ENCODE measurements at regions not wholly inside any gene's neighbourhood (a gene's known extent, or its start where the extent isn't known, plus 50 kb on each side); places are given as distances from the start of the nearest gene placed in this dataset.

DNA sequence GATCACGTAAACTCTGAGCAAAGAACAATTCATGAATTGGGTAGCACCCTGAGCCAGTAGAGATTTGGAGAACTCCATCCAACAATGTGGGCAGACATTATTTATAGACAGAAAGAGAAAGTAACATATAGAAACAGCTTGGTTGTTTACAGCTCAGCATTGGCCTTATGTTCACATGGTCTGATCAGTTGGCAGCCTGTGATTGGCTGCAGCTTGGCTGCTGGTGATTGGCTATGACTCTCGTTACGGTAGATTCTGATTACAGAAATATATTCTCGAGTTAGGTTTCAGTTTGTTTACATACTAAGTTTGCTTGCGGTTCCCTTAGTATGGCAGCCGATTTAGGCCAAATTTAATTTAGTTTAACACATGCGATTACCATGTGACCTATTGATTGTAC lies 663.4 kb downstream of the RAPGEF2 start:
- DNase-seq, result no peak
- H3K27ac ChIP-seq, result no peak overlapping the region
- intact Hi-C loops (cut with DNase I), result no loop called here
- no peak overlapping the region for H3K4me3 ChIP-seq
- no peaks in the 10 kb centered on the region for H3K9me3 ChIP-seq
- H3K4me1 ChIP-seq (ENCODE audit: insufficient read depth), result no peaks in the 10 kb centered on the region
- H3K36me3 ChIP-seq, result no peaks in the 10 kb centered on the region
- TF ChIP-seq, protein P1, sequence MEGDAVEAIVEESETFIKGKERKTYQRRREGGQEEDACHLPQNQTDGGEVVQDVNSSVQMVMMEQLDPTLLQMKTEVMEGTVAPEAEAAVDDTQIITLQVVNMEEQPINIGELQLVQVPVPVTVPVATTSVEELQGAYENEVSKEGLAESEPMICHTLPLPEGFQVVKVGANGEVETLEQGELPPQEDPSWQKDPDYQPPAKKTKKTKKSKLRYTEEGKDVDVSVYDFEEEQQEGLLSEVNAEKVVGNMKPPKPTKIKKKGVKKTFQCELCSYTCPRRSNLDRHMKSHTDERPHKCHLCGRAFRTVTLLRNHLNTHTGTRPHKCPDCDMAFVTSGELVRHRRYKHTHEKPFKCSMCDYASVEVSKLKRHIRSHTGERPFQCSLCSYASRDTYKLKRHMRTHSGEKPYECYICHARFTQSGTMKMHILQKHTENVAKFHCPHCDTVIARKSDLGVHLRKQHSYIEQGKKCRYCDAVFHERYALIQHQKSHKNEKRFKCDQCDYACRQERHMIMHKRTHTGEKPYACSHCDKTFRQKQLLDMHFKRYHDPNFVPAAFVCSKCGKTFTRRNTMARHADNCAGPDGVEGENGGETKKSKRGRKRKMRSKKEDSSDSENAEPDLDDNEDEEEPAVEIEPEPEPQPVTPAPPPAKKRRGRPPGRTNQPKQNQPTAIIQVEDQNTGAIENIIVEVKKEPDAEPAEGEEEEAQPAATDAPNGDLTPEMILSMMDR (IDR thresholded peaks at IDR 0.05), result no peak
- TF ChIP-seq EP300 (IDR thresholded peaks at IDR 0.05) (no peak), POLR2A (IDR thresholded peaks at IDR 0.05) (no peak)
- no peaks in the 10 kb centered on the region for H3K27me3 ChIP-seq
- 77 to 80% (median 79%) methylated on average over 7 of the region's 7 CpGs for WGBS, 3 donors

DNA sequence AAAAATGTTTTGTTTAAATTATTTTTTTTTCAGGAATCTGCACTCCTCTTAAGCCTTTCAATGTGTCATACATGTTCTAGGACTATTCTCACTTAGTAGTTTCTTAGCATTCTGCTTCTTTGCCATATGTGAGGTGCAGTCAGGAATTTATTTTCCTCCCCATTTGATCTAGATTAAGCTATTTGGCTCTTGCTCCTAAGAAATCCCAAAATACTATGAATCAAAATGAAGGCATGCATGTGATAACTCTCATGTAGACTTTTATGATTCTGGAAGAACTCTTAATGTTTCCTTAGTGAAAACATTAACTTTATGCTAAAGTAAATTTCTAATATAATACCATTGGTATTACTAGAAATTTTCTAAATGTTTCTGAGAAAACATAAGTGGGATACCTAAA lies 664.5 kb downstream of the RAPGEF2 start:
- DNase-seq, result no peak
- intact Hi-C loops (cut with DNase I), result no loop called here
- Histone ChIP-seq H3K4me1 (ENCODE audit: insufficient read depth) (no peaks in the 10 kb centered on the region), H3K9me3 (no peaks in the 10 kb centered on the region), H3K27ac (no peak overlapping the region), H3K4me3 (no peak overlapping the region), H3K36me3 (no peaks in the 10 kb centered on the region), H3K27me3 (no peaks in the 10 kb centered on the region)
- TF ChIP-seq EP300 (IDR thresholded peaks at IDR 0.05) (no peak), POLR2A (IDR thresholded peaks at IDR 0.05) (no peak)
- TF ChIP-seq, protein P1 (IDR thresholded peaks at IDR 0.05), result no peak

GRCh38 chr4:159768016-159768415 lies 665.1 kb downstream of the RAPGEF2 start:
- Histone ChIP-seq H3K4me1 (ENCODE audit: insufficient read depth) (no peaks in the 10 kb centered on the region), H3K4me3 (no peak overlapping the region), H3K9me3 (no peaks in the 10 kb centered on the region), H3K36me3 (no peaks in the 10 kb centered on the region), H3K27ac (no peak overlapping the region), H3K27me3 (no peaks in the 10 kb centered on the region)
- intact Hi-C loops (cut with DNase I), result no loop called here
- no peak for DNase-seq
- TF ChIP-seq POLR2A (IDR thresholded peaks at IDR 0.05) (no peak), EP300 (IDR thresholded peaks at IDR 0.05) (no peak)
- TF ChIP-seq, protein P1 (IDR thresholded peaks at IDR 0.05), result no peak

- no peaks in the 10 kb centered on the region for H3K27me3 ChIP-seq
- no peaks in the 10 kb centered on the region for H3K9me3 ChIP-seq
- TF ChIP-seq POLR2A (IDR thresholded peaks at IDR 0.05), result no peak
- TF ChIP-seq, protein P1 (IDR thresholded peaks at IDR 0.05), result no peak
- no peak for TF ChIP-seq EP300 (IDR thresholded peaks at IDR 0.05)
- intact Hi-C loops (cut with DNase I), result no loop called here
- no peak overlapping the region for H3K4me3 ChIP-seq
- no peak for DNase-seq
- no peaks in the 10 kb centered on the region for H3K4me1 ChIP-seq (ENCODE audit: insufficient read depth)
- 7 to 16% (median 15%) methylated on average over 1 of the region's 1 CpG for WGBS, 3 donors
- H3K36me3 ChIP-seq, result no peaks in the 10 kb centered on the region
- H3K27ac ChIP-seq, result no peak overlapping the region
Observed at GRCh38 chr4:159770401-159770800, 667.5 kb downstream of the RAPGEF2 start.

GRCh38 chr4:159770969-159771368 lies 668.1 kb downstream of the RAPGEF2 start:
- Histone ChIP-seq H3K27ac (no peak overlapping the region), H3K36me3 (no peaks in the 10 kb centered on the region), H3K27me3 (no peaks in the 10 kb centered on the region), H3K4me3 (no peak overlapping the region), H3K4me1 (ENCODE audit: insufficient read depth) (no peaks in the 10 kb centered on the region), H3K9me3 (no peaks in the 10 kb centered on the region)
- TF ChIP-seq, protein P1 (IDR thresholded peaks at IDR 0.05), result no peak
- TF ChIP-seq POLR2A (IDR thresholded peaks at IDR 0.05), result no peak
- TF ChIP-seq EP300 (IDR thresholded peaks at IDR 0.05), result no peak
- 55 to 60% (median 59%) methylated on average over 3 of the region's 3 CpGs for WGBS, 3 donors
- no peak for DNase-seq
- intact Hi-C loops (cut with DNase I), result no loop called here

All from ovary (tissue), 7 donors.